ENCODE measurements at regions not wholly inside any gene's neighbourhood (a gene's known extent, or its start where the extent isn't known, plus 50 kb on each side); places are given as distances from the start of the nearest gene placed in this dataset.

DNA sequence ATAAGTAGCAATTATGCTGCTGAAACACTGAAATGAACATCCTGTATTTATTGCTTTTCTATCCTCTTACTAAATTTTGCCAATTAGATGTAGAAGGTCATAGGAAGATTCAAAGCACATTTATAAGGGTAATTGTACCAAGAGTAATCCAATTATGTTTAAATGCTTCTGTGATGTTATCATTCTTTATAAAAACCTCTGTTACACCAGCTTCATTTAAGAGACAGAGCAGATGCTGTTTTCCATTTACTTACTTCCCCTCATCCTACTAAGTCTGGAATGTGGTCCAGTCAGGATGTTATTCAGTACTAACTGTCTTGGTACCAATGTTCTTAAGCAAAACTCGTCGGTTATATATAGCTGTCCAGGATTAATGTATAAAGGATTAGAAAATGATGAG, 539.6 kb downstream of the PDHA2 start:
- no peaks in the 10 kb centered on the region for H3K36me3 ChIP-seq (ENCODE audit: insufficient read depth, low read length)
- no peaks in the 10 kb centered on the region for H4K20me1 ChIP-seq (ENCODE audit: insufficient read depth, low read length)
- H3K27me3 ChIP-seq (ENCODE audit: insufficient read depth, low read length), result no peaks in the 10 kb centered on the region
- no peak overlapping the region for H3K4me3 ChIP-seq (ENCODE audit: insufficient read depth, low read length)
- no peak overlapping the region for H2AFZ ChIP-seq (ENCODE audit: low read length)
- no peaks in the 10 kb centered on the region for H3K9me3 ChIP-seq (ENCODE audit: low read depth, low read length)
- H3K4me2 ChIP-seq (ENCODE audit: insufficient read depth, low read length), result no peak overlapping the region
- no peak for TF ChIP-seq CTCF (IDR thresholded peaks at IDR 0.05; ENCODE audit: extremely low read depth, low read depth, low read length)
- H3K27ac ChIP-seq (ENCODE audit: low read depth, low read length), result no peak overlapping the region
- peak; percentile 10 for DNase-seq (ENCODE audit: insufficient read length, low spot score, missing footprints)
- no peaks in the 10 kb centered on the region for H3K79me2 ChIP-seq (ENCODE audit: insufficient read depth, low read length)
- no peaks in the 10 kb centered on the region for H3K4me1 ChIP-seq (ENCODE audit: insufficient read depth, low read length)

- H3K4me1 ChIP-seq (ENCODE audit: insufficient read depth, low read length), result no peaks in the 10 kb centered on the region
- H3K4me3 ChIP-seq (ENCODE audit: insufficient read depth, low read length), result no peak overlapping the region
- H3K36me3 ChIP-seq (ENCODE audit: insufficient read depth, low read length), result no peaks in the 10 kb centered on the region
- no peaks in the 10 kb centered on the region for H3K9me3 ChIP-seq (ENCODE audit: low read depth, low read length)
- H3K79me2 ChIP-seq (ENCODE audit: insufficient read depth, low read length), result no peaks in the 10 kb centered on the region
- no peak for DNase-seq (ENCODE audit: insufficient read length, low spot score, missing footprints)
- H3K27ac ChIP-seq (ENCODE audit: low read depth, low read length), result no peak overlapping the region
- no peaks in the 10 kb centered on the region for H3K27me3 ChIP-seq (ENCODE audit: insufficient read depth, low read length)
- no peaks in the 10 kb centered on the region for H4K20me1 ChIP-seq (ENCODE audit: insufficient read depth, low read length)
- H2AFZ ChIP-seq (ENCODE audit: low read length), result no peak overlapping the region
- no peak overlapping the region for H3K4me2 ChIP-seq (ENCODE audit: insufficient read depth, low read length)
- TF ChIP-seq CTCF (IDR thresholded peaks at IDR 0.05; ENCODE audit: extremely low read depth, low read depth, low read length), result no peak
Observed at GRCh38 chr4:96380106-96380505, 540.2 kb downstream of the PDHA2 start.

GRCh38 chr4:96383349-96383748, 543.5 kb downstream of the PDHA2 start:
- no peaks in the 10 kb centered on the region for H3K27me3 ChIP-seq (ENCODE audit: insufficient read depth, low read length)
- H3K4me3 ChIP-seq (ENCODE audit: insufficient read depth, low read length), result no peak overlapping the region
- H3K4me2 ChIP-seq (ENCODE audit: insufficient read depth, low read length), result no peak overlapping the region

GRCh38 chr4:96389770-96390169, 549.9 kb downstream of the PDHA2 start:
- H3K27me3 ChIP-seq (ENCODE audit: insufficient read depth, low read length), result no peaks in the 10 kb centered on the region
- no peak for TF ChIP-seq CTCF (IDR thresholded peaks at IDR 0.05; ENCODE audit: extremely low read depth, low read depth, low read length)
- no peaks in the 10 kb centered on the region for H3K9me3 ChIP-seq (ENCODE audit: low read depth, low read length)
- no peaks in the 10 kb centered on the region for H4K20me1 ChIP-seq (ENCODE audit: insufficient read depth, low read length)
- no peak overlapping the region for H2AFZ ChIP-seq (ENCODE audit: low read length)
- DNase-seq (ENCODE audit: insufficient read length, low spot score, missing footprints), result no peak
- no peak overlapping the region for H3K4me2 ChIP-seq (ENCODE audit: insufficient read depth, low read length)
- no peaks in the 10 kb centered on the region for H3K4me1 ChIP-seq (ENCODE audit: insufficient read depth, low read length)
- H3K36me3 ChIP-seq (ENCODE audit: insufficient read depth, low read length), result no peaks in the 10 kb centered on the region
- H3K79me2 ChIP-seq (ENCODE audit: insufficient read depth, low read length), result no peaks in the 10 kb centered on the region
- H3K4me3 ChIP-seq (ENCODE audit: insufficient read depth, low read length), result no peak overlapping the region
- no peak overlapping the region for H3K27ac ChIP-seq (ENCODE audit: low read depth, low read length)

More at GRCh38 chr4:96383349-96383748, 543.5 kb downstream of the PDHA2 start:
- Histone ChIP-seq H3K79me2 (ENCODE audit: insufficient read depth, low read length) (no peaks in the 10 kb centered on the region), H3K27ac (ENCODE audit: low read depth, low read length) (no peak overlapping the region), H3K9me3 (ENCODE audit: low read depth, low read length) (no peaks in the 10 kb centered on the region), H2AFZ (ENCODE audit: low read length) (no peak overlapping the region), H4K20me1 (ENCODE audit: insufficient read depth, low read length) (no peaks in the 10 kb centered on the region), H3K4me1 (ENCODE audit: insufficient read depth, low read length) (no peaks in the 10 kb centered on the region), H3K36me3 (ENCODE audit: insufficient read depth, low read length) (no peaks in the 10 kb centered on the region)
- TF ChIP-seq CTCF (IDR thresholded peaks at IDR 0.05; ENCODE audit: extremely low read depth, low read depth, low read length), result no peak
- no peak for DNase-seq (ENCODE audit: insufficient read length, low spot score, missing footprints)
